ENCODE measurements at regions not wholly inside any gene's neighbourhood (a gene's known extent, or its start where the extent isn't known, plus 50 kb on each side); places are given as distances from the start of the nearest gene placed in this dataset.

DNA sequence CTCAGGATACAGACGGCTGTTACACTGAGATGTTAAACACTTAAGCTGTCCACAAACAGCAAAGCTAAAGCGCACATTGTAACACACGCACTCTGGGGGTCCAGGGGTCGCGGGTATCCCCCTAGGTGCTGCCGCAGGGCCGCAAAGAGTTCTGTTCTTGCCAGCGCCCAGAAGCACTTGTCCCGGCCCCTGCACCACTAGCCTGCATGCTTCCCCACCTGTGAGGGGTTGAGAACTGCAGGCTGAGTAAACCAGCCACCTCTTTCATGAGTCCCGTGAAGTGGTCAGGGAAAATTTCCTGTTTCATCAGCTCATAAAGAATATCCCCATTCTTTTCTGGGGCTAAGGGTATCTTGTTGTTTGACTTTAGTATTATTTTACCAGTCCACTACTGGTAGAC is 154.4 kb upstream of the FBXL17 start:
- TF ChIP-seq, protein P1, sequence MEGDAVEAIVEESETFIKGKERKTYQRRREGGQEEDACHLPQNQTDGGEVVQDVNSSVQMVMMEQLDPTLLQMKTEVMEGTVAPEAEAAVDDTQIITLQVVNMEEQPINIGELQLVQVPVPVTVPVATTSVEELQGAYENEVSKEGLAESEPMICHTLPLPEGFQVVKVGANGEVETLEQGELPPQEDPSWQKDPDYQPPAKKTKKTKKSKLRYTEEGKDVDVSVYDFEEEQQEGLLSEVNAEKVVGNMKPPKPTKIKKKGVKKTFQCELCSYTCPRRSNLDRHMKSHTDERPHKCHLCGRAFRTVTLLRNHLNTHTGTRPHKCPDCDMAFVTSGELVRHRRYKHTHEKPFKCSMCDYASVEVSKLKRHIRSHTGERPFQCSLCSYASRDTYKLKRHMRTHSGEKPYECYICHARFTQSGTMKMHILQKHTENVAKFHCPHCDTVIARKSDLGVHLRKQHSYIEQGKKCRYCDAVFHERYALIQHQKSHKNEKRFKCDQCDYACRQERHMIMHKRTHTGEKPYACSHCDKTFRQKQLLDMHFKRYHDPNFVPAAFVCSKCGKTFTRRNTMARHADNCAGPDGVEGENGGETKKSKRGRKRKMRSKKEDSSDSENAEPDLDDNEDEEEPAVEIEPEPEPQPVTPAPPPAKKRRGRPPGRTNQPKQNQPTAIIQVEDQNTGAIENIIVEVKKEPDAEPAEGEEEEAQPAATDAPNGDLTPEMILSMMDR (IDR thresholded peaks at IDR 0.05; ENCODE audit: poor library complexity) = no peak
- no peak for TF ChIP-seq EZH2 (IDR thresholded peaks at IDR 0.05; ENCODE audit: borderline replicate concordance)
